GM21529 (cell line): ENCODE measurements at regions not wholly inside any gene's neighbourhood (a gene's known extent, or its start where the extent isn't known, plus 50 kb on each side); places are given as distances from the start of the nearest gene placed in this dataset.

ENCODE experiments used
- ATAC-seq: cut with Tn5 transposase; IDR thresholded peaks from one replicate; pipeline ENCODE4 v1.9.1; 2021; ENCODE audit not compliant: unreplicated experiment

GRCh38 chr9:11312966-11313365 is 700.2 kb upstream of the PTPRD start:
- no peak for ATAC-seq

- no peak for ATAC-seq
Observed at GRCh38 chr9:11318946-11319345, 706.1 kb upstream of the PTPRD start.

- no peak for ATAC-seq
Observed at GRCh38 chr9:11319538-11319937, 706.7 kb upstream of the PTPRD start.

GRCh38 chr9:11320989-11321388 is 708.2 kb upstream of the PTPRD start:
- ATAC-seq = no peak

GRCh38 chr9:11323457-11323856 is 710.7 kb upstream of the PTPRD start:
- ATAC-seq = no peak

GRCh38 chr9:11326231-11326630 is 713.4 kb upstream of the PTPRD start:
- ATAC-seq = no peak

- ATAC-seq = no peak
Observed at GRCh38 chr9:11328326-11328725, 715.5 kb upstream of the PTPRD start.

GRCh38 chr9:11335011-11335410 is 722.2 kb upstream of the PTPRD start:
- ATAC-seq = no peak

- ATAC-seq = peak; percentile 82
Observed at GRCh38 chr9:11338130-11338529, 725.3 kb upstream of the PTPRD start.

- no peak for ATAC-seq
Observed at GRCh38 chr9:11340654-11341053, 727.9 kb upstream of the PTPRD start.

GRCh38 chr9:11347437-11347836 is 734.6 kb upstream of the PTPRD start:
- no peak for ATAC-seq

- ATAC-seq = no peak
Observed at GRCh38 chr9:11348366-11348765, 735.6 kb upstream of the PTPRD start.

- no peak for ATAC-seq
Observed at GRCh38 chr9:11349187-11349586, 736.4 kb upstream of the PTPRD start.

GRCh38 chr9:11352612-11353011 is 739.8 kb upstream of the PTPRD start:
- ATAC-seq = no peak

- no peak for ATAC-seq
Observed at GRCh38 chr9:11356067-11356466, 743.3 kb upstream of the PTPRD start.

- ATAC-seq = no peak
Observed at GRCh38 chr9:11366585-11367129, 753.9 kb upstream of the PTPRD start.

GRCh38 chr9:11374926-11375325 is 762.1 kb upstream of the PTPRD start:
- ATAC-seq = no peak

- no peak for ATAC-seq
Observed at GRCh38 chr9:11402621-11403020, 789.8 kb upstream of the PTPRD start.

GRCh38 chr9:11414241-11414640 is 801.4 kb upstream of the PTPRD start:
- ATAC-seq = no peak

GRCh38 chr9:11417782-11418181 is 805.0 kb upstream of the PTPRD start:
- ATAC-seq = no peak

GRCh38 chr9:11431490-11431889 is 818.7 kb upstream of the PTPRD start:
- ATAC-seq = no peak

- no peak for ATAC-seq
Observed at GRCh38 chr9:11432361-11432760, 819.6 kb upstream of the PTPRD start.

GRCh38 chr9:11443631-11444030 is 830.8 kb upstream of the PTPRD start:
- ATAC-seq = no peak
